ENCODE measurements at regions not wholly inside any gene's neighbourhood (a gene's known extent, or its start where the extent isn't known, plus 50 kb on each side); places are given as distances from the start of the nearest gene placed in this dataset.

- no peak for TF ChIP-seq CTCF (IDR thresholded peaks at IDR 0.05)
- TF ChIP-seq POLR2A (IDR thresholded peaks at IDR 0.05; ENCODE audit: low read length) = no peak
- TF ChIP-seq POLR2AphosphoS2 (conservative IDR thresholded peaks at IDR 0.05; ENCODE audit: low read length) = no peak
- no peak for TF ChIP-seq RAD21 (conservative IDR thresholded peaks at IDR 0.05 in 1 of 2, IDR thresholded peaks at IDR 0.05 in 1 of 2)
- TF ChIP-seq CEBPB (IDR thresholded peaks at IDR 0.05) = no peak
- no peak for TF ChIP-seq NFE2L2 (conservative IDR thresholded peaks at IDR 0.05; ENCODE audit: low read length)
- no peak for TF ChIP-seq PHF8 (IDR thresholded peaks at IDR 0.05; ENCODE audit: borderline replicate concordance, low read depth)
- no peak for TF ChIP-seq JUNB (IDR thresholded peaks at IDR 0.05)
- TF ChIP-seq MAX (IDR thresholded peaks at IDR 0.05) = no peak
- no peak for TF ChIP-seq HOXB5 (CRISPR knock-in tag; IDR thresholded peaks at IDR 0.05)
- no peak for TF ChIP-seq KDM1A (IDR thresholded peaks at IDR 0.05; ENCODE audit: low read depth)
- TF ChIP-seq ZNF302 (CRISPR knock-in tag; IDR thresholded peaks at IDR 0.05) = no peak
- TF ChIP-seq BCL3 (IDR thresholded peaks at IDR 0.05) = no peak
These were observed 986.5 kb downstream of the TDRD15 start for GRCh38 chr2:22110244-22110651.
